ENCODE measurements at regions not wholly inside any gene's neighbourhood (a gene's known extent, or its start where the extent isn't known, plus 50 kb on each side); places are given as distances from the start of the nearest gene placed in this dataset.

GRCh38 chr16:13463619-13464018, 456.3 kb upstream of the ERCC4 start:
- TF ChIP-seq CTCF (IDR thresholded peaks at IDR 0.05), result no peak
- Histone ChIP-seq H3K27me3 (ENCODE audit: control insufficient read depth, insufficient read depth, low read length) (no peaks in the 10 kb centered on the region), H3K36me3 (ENCODE audit: control insufficient read depth, insufficient read depth, low read length) (no peaks in the 10 kb centered on the region), H3K9ac (no peak overlapping the region), H3K27ac (no peak overlapping the region), H3K9me3 (ENCODE audit: control insufficient read depth, low read length) (no peaks in the 10 kb centered on the region), H3K4me1 (no peaks in the 10 kb centered on the region), H3K4me2 (ENCODE audit: low read length) (no peak overlapping the region), H2AFZ (no peak overlapping the region), H3K4me3 (ENCODE audit: low read depth, low read length) (no peak overlapping the region), H3K79me2 (no peaks in the 10 kb centered on the region)

GRCh38 chr16:13471036-13471435, 448.9 kb upstream of the ERCC4 start:
- Histone ChIP-seq H3K4me2 (ENCODE audit: low read length) (no peak overlapping the region), H3K79me2 (no peaks in the 10 kb centered on the region), H3K4me1 (no peaks in the 10 kb centered on the region), H3K36me3 (ENCODE audit: control insufficient read depth, insufficient read depth, low read length) (no peaks in the 10 kb centered on the region), H3K9ac (no peak overlapping the region), H2AFZ (no peak overlapping the region), H3K27ac (no peak overlapping the region), H3K27me3 (ENCODE audit: control insufficient read depth, insufficient read depth, low read length) (no peaks in the 10 kb centered on the region), H3K4me3 (ENCODE audit: low read depth, low read length) (no peak overlapping the region), H3K9me3 (ENCODE audit: control insufficient read depth, low read length) (no peaks in the 10 kb centered on the region)
- TF ChIP-seq CTCF (IDR thresholded peaks at IDR 0.05), result no peak

GRCh38 chr16:13478991-13479390, 441.0 kb upstream of the ERCC4 start:
- no peaks in the 10 kb centered on the region for H3K9me3 ChIP-seq (ENCODE audit: control insufficient read depth, low read length)
- no peaks in the 10 kb centered on the region for H3K4me1 ChIP-seq
- no peak overlapping the region for H3K9ac ChIP-seq
- H3K4me3 ChIP-seq (ENCODE audit: low read depth, low read length), result no peak overlapping the region
- TF ChIP-seq CTCF (IDR thresholded peaks at IDR 0.05), result no peak
- H3K4me2 ChIP-seq (ENCODE audit: low read length), result no peak overlapping the region
- no peak overlapping the region for H3K27ac ChIP-seq
- H3K79me2 ChIP-seq, result no peaks in the 10 kb centered on the region
- no peaks in the 10 kb centered on the region for H3K27me3 ChIP-seq (ENCODE audit: control insufficient read depth, insufficient read depth, low read length)
- no peaks in the 10 kb centered on the region for H3K36me3 ChIP-seq (ENCODE audit: control insufficient read depth, insufficient read depth, low read length)
- H2AFZ ChIP-seq, result no peak overlapping the region

- no peak overlapping the region for H3K9ac ChIP-seq
- H3K27me3 ChIP-seq (ENCODE audit: control insufficient read depth, insufficient read depth, low read length), result no peaks in the 10 kb centered on the region
- H3K4me2 ChIP-seq (ENCODE audit: low read length), result no peak overlapping the region
- H3K4me1 ChIP-seq, result no peaks in the 10 kb centered on the region
- no peak overlapping the region for H3K4me3 ChIP-seq (ENCODE audit: low read depth, low read length)
- no peaks in the 10 kb centered on the region for H3K36me3 ChIP-seq (ENCODE audit: control insufficient read depth, insufficient read depth, low read length)
- no peak overlapping the region for H2AFZ ChIP-seq
- H3K79me2 ChIP-seq, result no peaks in the 10 kb centered on the region
- no peak overlapping the region for H3K27ac ChIP-seq
- TF ChIP-seq CTCF (IDR thresholded peaks at IDR 0.05), result no peak
- H3K9me3 ChIP-seq (ENCODE audit: control insufficient read depth, low read length), result no peaks in the 10 kb centered on the region
Observed at GRCh38 chr16:13479549-13479948, 440.4 kb upstream of the ERCC4 start.

GRCh38 chr16:13480801-13481200, 439.2 kb upstream of the ERCC4 start:
- Histone ChIP-seq H2AFZ (no peak overlapping the region), H3K27ac (no peak overlapping the region), H3K4me3 (ENCODE audit: low read depth, low read length) (no peak overlapping the region), H3K4me1 (no peaks in the 10 kb centered on the region), H3K79me2 (no peaks in the 10 kb centered on the region), H3K36me3 (ENCODE audit: control insufficient read depth, insufficient read depth, low read length) (no peaks in the 10 kb centered on the region), H3K4me2 (ENCODE audit: low read length) (no peak overlapping the region), H3K9me3 (ENCODE audit: control insufficient read depth, low read length) (no peaks in the 10 kb centered on the region), H3K27me3 (ENCODE audit: control insufficient read depth, insufficient read depth, low read length) (no peaks in the 10 kb centered on the region), H3K9ac (no peak overlapping the region)
- no peak for TF ChIP-seq CTCF (IDR thresholded peaks at IDR 0.05)
